K562 (cell line): ENCODE measurements at regions not wholly inside any gene's neighbourhood (a gene's known extent, or its start where the extent isn't known, plus 50 kb on each side); places are given as distances from the start of the nearest gene placed in this dataset.

Source experiments
- EZH2 ChIP-seq: IDR thresholded peaks from 2 replicates; pipeline ENCODE4 v1.6.1; 2012; ENCODE audit warnings: low read depth, mild to moderate bottlenecking, inconsistent platforms, low read length, borderline replicate concordance
- FIP1L1 ChIP-seq: fragments of 200-400 bp; formaldehyde crosslinking; IDR thresholded peaks from 2 replicates; pipeline ENCODE4 v1.6.1; 2018; ENCODE audit warnings: mild to moderate bottlenecking, low read depth, low read length; ENCODE audit not compliant: poor library complexity, severe bottlenecking
- GABPA ChIP-seq: fragments of 200-800 bp; sonication (Bioruptor generic); conservative IDR thresholded peaks from 2 replicates; pipeline ENCODE4 v1.6.1; 2016; ENCODE audit warnings: low read depth, missing genetic modification characterization, missing compliant biosample characterization
- GATA2 ChIP-seq: sonication (generic); formaldehyde crosslinking; IDR thresholded peaks from 2 replicates; pipeline ENCODE4 v1.4.0; 2020; ENCODE audit warnings: mild to moderate bottlenecking, missing genetic modification reagents
- NFYB ChIP-seq: IDR thresholded peaks from 2 replicates; pipeline ENCODE4 v1.6.1; 2011; ENCODE audit warnings: mild to moderate bottlenecking, moderate library complexity; ENCODE audit not compliant: insufficient read length; ENCODE audit errors: extremely low read depth
- RAD21 ChIP-seq, 2 experiments: fragments of 250-450 bp in 1 of 2; fragments of 450-650 bp in 1 of 2; sonication (Bioruptor Pico) in 1 of 2; formaldehyde crosslinking in 1 of 2; IDR thresholded peaks in 1 of 2; conservative IDR thresholded peaks in 1 of 2; 2 replicates each; pipeline versions ENCODE4 v1.4.0 to v1.8.0; 2020 to 2022; ENCODE audit warnings: mild to moderate bottlenecking in 2 of 2, moderate library complexity in 1 of 2
- RCOR1 ChIP-seq, 2 experiments: IDR thresholded peaks; 2 replicates each; pipeline ENCODE4 v1.6.1; 2012; ENCODE audit warnings: low read depth in 2 of 2, low read length in 2 of 2, borderline replicate concordance in 1 of 2, improper control_type of control experiment in 1 of 2
- ZBTB33 ChIP-seq: sonication (generic); formaldehyde crosslinking; IDR thresholded peaks from 2 replicates; pipeline ENCODE4 v1.8.1; 2023; ENCODE audit warnings: mild to moderate bottlenecking, missing genetic modification reagents
- ZNF121 ChIP-seq: sonication (generic); formaldehyde crosslinking; conservative IDR thresholded peaks from 2 replicates; pipeline ENCODE4 v1.8.0; 2022; ENCODE audit warnings: missing genetic modification reagents
- ZNF239 ChIP-seq: fragments of 250-450 bp; sonication (Bioruptor Pico); IDR thresholded peaks from 2 replicates; pipeline ENCODE4 v1.4.0; 2020; ENCODE audit warnings: mild to moderate bottlenecking
- ZNF407 ChIP-seq: fragments of 450-650 bp; IDR thresholded peaks from 2 replicates; pipeline ENCODE4 v1.6.1; 2016; ENCODE audit warnings: low read depth
- TF ChIP-seq, protein P1 (sequence below), 3 experiments: IDR thresholded peaks in 2 of 3; conservative IDR thresholded peaks in 1 of 3; 2 replicates each; pipeline ENCODE4 v1.5.1; 2011 to 2012; ENCODE audit warnings: low read length in 3 of 3, mild to moderate bottlenecking in 3 of 3, control low read depth in 2 of 3, improper control_type of control experiment in 1 of 3, inconsistent platforms in 1 of 3, low read depth in 1 of 3, mixed read lengths in 1 of 3, moderate library complexity in 1 of 3; ENCODE audit not compliant: insufficient read depth in 2 of 3

GRCh38 chr7:142460402-142461117, 202.7 kb upstream of the PRSS58 start:
- TF ChIP-seq, protein P1, sequence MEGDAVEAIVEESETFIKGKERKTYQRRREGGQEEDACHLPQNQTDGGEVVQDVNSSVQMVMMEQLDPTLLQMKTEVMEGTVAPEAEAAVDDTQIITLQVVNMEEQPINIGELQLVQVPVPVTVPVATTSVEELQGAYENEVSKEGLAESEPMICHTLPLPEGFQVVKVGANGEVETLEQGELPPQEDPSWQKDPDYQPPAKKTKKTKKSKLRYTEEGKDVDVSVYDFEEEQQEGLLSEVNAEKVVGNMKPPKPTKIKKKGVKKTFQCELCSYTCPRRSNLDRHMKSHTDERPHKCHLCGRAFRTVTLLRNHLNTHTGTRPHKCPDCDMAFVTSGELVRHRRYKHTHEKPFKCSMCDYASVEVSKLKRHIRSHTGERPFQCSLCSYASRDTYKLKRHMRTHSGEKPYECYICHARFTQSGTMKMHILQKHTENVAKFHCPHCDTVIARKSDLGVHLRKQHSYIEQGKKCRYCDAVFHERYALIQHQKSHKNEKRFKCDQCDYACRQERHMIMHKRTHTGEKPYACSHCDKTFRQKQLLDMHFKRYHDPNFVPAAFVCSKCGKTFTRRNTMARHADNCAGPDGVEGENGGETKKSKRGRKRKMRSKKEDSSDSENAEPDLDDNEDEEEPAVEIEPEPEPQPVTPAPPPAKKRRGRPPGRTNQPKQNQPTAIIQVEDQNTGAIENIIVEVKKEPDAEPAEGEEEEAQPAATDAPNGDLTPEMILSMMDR (IDR thresholded peaks at IDR 0.05 in 2 of 3, conservative IDR thresholded peaks at IDR 0.05 in 1 of 3; ENCODE audit: insufficient read depth in 2 of 3, low read depth in 1 of 3, low read length in 3 of 3): no peak
- TF ChIP-seq GATA2 (CRISPR knock-in tag): no peak
- no peak for TF ChIP-seq ZNF407
- TF ChIP-seq EZH2: no peak
- TF ChIP-seq FIP1L1: no peak
- TF ChIP-seq RCOR1 (IDR thresholded peaks at IDR 0.05; ENCODE audit: borderline replicate concordance in 1 of 2, low read depth in 2 of 2, low read length in 2 of 2): no peak
- no peak for TF ChIP-seq ZBTB33 (CRISPR knock-in tag)
- TF ChIP-seq ZNF239 (CRISPR knock-in tag): no peak
- TF ChIP-seq GABPA: no peak
- no peak for TF ChIP-seq ZNF121 (CRISPR knock-in tag)
- TF ChIP-seq RAD21 (CRISPR knock-in tag; conservative IDR thresholded peaks at IDR 0.05 in 1 of 2, IDR thresholded peaks at IDR 0.05 in 1 of 2): no peak
- TF ChIP-seq NFYB: no peak
